ENCODE measurements at regions not wholly inside any gene's neighbourhood (a gene's known extent, or its start where the extent isn't known, plus 50 kb on each side); places are given as distances from the start of the nearest gene placed in this dataset.
A peak's percentile ranks its signal among the peaks of the same experiment; 100 is the strongest.

DNA sequence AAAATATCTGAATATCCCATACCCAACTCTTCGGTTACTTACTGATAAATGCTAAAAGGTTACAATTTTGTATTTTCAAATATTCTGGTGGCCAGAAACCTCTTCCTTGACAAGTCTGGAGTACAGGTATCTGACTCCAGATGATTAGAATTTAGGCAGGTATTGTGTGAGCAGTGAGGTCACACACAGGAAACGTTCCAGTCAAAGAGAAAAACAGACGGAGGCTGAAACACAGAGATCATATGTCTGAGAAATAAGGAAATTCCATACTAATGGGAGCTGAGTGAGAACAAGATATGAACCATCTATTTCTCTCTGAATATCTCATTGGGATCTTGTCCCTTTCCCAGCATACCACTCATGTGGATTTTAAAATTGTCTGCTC, 89.4 kb upstream of the IGLL5 start:
- DNase-seq, result no peak
- peaks cover 0 to 19% of the 10 kb centered on the region in 2 donors for H3K27me3 ChIP-seq
- intact Hi-C loops (cut with DNase I; ENCODE audit: low total_unique reads), result no loop called here
- no peaks in the 10 kb centered on the region for H3K36me3 ChIP-seq
- TF ChIP-seq, protein P1, sequence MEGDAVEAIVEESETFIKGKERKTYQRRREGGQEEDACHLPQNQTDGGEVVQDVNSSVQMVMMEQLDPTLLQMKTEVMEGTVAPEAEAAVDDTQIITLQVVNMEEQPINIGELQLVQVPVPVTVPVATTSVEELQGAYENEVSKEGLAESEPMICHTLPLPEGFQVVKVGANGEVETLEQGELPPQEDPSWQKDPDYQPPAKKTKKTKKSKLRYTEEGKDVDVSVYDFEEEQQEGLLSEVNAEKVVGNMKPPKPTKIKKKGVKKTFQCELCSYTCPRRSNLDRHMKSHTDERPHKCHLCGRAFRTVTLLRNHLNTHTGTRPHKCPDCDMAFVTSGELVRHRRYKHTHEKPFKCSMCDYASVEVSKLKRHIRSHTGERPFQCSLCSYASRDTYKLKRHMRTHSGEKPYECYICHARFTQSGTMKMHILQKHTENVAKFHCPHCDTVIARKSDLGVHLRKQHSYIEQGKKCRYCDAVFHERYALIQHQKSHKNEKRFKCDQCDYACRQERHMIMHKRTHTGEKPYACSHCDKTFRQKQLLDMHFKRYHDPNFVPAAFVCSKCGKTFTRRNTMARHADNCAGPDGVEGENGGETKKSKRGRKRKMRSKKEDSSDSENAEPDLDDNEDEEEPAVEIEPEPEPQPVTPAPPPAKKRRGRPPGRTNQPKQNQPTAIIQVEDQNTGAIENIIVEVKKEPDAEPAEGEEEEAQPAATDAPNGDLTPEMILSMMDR (IDR thresholded peaks at IDR 0.05), result no peak
- no peaks in the 10 kb centered on the region for H3K4me1 ChIP-seq
- H3K9me3 ChIP-seq, result no peaks in the 10 kb centered on the region
- H3K4me3 ChIP-seq, result no peak overlapping the region
- no peak overlapping the region for H3K27ac ChIP-seq

DNA sequence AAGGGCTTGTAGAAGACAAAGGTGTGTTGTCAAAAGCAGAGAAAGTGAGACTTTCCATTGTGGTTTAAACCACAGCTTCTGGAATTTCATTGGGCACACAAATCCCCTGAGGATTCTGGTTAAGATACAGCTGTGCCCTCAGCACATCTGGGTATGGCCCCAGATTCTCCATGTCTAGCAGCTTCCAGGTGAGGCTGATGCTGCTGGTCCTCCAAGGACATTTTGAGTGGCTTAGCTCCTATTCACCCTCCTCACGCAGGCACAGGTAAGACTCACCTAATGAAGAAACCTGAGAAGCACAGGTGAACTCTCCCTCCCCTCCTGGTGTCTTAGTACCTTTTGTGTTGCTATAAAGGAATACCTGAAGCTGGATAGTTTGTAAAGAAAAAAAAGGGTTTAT, 88.9 kb upstream of the IGLL5 start:
- Histone ChIP-seq H3K4me1 (no peaks in the 10 kb centered on the region), H3K36me3 (no peaks in the 10 kb centered on the region), H3K27ac (no peak overlapping the region), H3K27me3 (peaks cover 0 to 19% of the 10 kb centered on the region in 2 donors), H3K4me3 (no peak overlapping the region), H3K9me3 (no peaks in the 10 kb centered on the region)
- intact Hi-C loops (cut with DNase I; ENCODE audit: low total_unique reads), result no loop called here
- TF ChIP-seq, protein P1 (IDR thresholded peaks at IDR 0.05), result no peak
- DNase-seq, result no peak

DNA sequence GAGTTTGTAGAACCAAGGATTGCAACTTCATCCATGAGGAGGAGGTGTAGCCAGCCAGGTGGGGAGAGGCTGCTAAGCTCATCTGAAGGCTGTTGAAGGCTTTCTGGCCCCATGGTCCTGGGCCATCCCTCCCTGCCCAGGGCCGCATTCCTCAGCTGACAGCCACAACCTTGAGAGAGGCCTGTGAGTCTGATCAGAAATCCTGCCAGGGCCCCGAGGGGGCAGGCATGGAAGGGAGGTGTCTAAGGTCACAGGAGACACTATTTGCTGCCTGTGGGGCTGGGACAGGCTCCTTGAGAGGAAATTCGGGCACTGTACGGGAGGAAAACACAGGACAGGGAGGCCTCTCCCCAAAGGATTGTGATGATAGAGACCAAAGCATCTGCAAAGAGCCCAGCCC, 88.1 kb upstream of the IGLL5 start:
- DNase-seq, result peak in 1 of 2 donors; percentile 43
- TF ChIP-seq, protein P1 (IDR thresholded peaks at IDR 0.05), result no peak

DNA sequence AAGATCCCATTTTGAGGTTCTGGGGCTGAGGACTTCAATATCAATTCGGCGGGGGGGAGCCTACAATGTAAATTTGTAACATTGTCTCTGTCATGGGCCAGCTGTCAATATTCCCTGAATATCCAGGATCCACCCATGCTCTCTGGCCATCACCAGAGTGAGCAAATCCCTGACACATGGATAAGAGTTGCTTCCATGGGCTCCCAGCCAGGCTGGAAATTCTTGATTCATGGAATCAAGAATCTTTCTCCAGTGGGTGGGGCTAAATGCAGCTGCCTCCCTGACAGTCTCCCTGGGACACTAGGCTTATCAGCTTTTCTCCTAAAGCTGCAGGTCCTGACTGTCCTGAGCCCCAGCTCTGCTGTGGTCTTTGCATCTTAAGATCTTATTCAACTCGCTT, 86.9 kb upstream of the IGLL5 start:
- H3K4me1 ChIP-seq, result no peaks in the 10 kb centered on the region
- TF ChIP-seq, protein P1 (IDR thresholded peaks at IDR 0.05), result no peak
- no peak overlapping the region for H3K27ac ChIP-seq
- intact Hi-C loops (cut with DNase I; ENCODE audit: low total_unique reads), result no loop called here
- DNase-seq, result peak in 1 of 2 donors; percentile 55
- no peak overlapping the region for H3K4me3 ChIP-seq
- H3K27me3 ChIP-seq, result peaks cover 0 to 19% of the 10 kb centered on the region in 2 donors
- no peaks in the 10 kb centered on the region for H3K9me3 ChIP-seq
- H3K36me3 ChIP-seq, result no peaks in the 10 kb centered on the region

More for the DNA sequence above, 88.1 kb upstream of the IGLL5 start:
- Histone ChIP-seq H3K27me3 (peaks cover 0 to 19% of the 10 kb centered on the region in 2 donors), H3K9me3 (no peaks in the 10 kb centered on the region), H3K4me1 (no peaks in the 10 kb centered on the region), H3K36me3 (no peaks in the 10 kb centered on the region), H3K27ac (no peak overlapping the region), H3K4me3 (no peak overlapping the region)
- intact Hi-C loops (cut with DNase I; ENCODE audit: low total_unique reads), result no loop called here

DNA sequence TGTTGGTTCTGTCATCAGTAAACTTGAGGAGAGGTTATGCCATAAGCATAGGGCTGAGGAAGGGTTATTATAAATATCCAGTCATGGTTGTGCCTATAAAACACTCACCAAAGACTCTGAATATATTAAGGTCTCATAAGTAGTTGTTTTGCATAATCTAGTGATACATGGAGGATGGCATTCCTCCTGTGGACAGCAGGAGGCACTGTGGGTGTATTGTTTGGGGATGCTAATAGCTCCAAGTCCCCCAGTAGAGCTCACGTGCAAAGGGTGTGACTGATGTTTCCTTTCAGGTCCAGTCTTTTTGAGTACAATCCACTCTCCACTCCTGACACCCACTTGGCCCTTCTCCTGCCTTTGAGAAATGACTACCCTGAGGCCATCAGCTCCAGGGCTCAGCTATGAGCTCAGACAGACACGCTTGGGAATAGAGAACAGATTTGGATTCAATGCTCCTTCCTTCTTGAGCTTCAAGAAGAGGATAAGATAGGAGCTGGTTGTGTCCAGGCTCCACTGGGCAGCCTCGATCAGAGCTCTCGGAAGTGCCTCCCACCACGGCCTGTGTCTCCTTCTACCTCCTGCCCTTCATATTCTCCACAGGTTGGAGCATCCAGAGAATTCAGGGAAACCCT, 85.2 kb upstream of the IGLL5 start:
- TF ChIP-seq, protein P1 (IDR thresholded peaks at IDR 0.05), result no peak
- Histone ChIP-seq H3K27ac (no peak overlapping the region), H3K36me3 (no peaks in the 10 kb centered on the region), H3K27me3 (peaks cover 0 to 22% of the 10 kb centered on the region in 2 donors), H3K4me1 (no peaks in the 10 kb centered on the region), H3K4me3 (no peak overlapping the region), H3K9me3 (no peaks in the 10 kb centered on the region)
- intact Hi-C loops (cut with DNase I; ENCODE audit: low total_unique reads), result no loop called here
- peak in 1 of 2 donors; percentile 13 for DNase-seq
